Trophoblast cell (in vitro differentiated cells and primary cell): ENCODE measurements at regions not wholly inside any gene's neighbourhood (a gene's known extent, or its start where the extent isn't known, plus 50 kb on each side); places are given as distances from the start of the nearest gene placed in this dataset.

ENCODE experiments used
- DNase-seq, 2 donors: peaks; one replicate each; pipeline ENCODE4 v3.0.0-alpha.2; 2016
- H2AFZ ChIP-seq: 2 replicates; pipeline ENCODE4 v1.6.1; 2013; ENCODE audit warnings: low read length, moderate library complexity, mild to moderate bottlenecking; ENCODE audit not compliant: insufficient read depth, poor library complexity
- H2AK5ac ChIP-seq: 2 replicates; pipeline ENCODE4 v1.6.1; 2013; ENCODE audit warnings: mild to moderate bottlenecking, low read length
- H2BK120ac ChIP-seq: 2 replicates; pipeline ENCODE4 v1.6.1; 2013; ENCODE audit warnings: low read length, mild to moderate bottlenecking, moderate library complexity; ENCODE audit not compliant: insufficient read depth, poor library complexity
- H2BK12ac ChIP-seq: 2 replicates; pipeline ENCODE4 v1.6.1; 2013; ENCODE audit warnings: mild to moderate bottlenecking, low read length, moderate library complexity
- H2BK5ac ChIP-seq: 2 replicates; pipeline ENCODE4 v1.6.1; 2013; ENCODE audit warnings: low read length, low read depth, moderate library complexity, mild to moderate bottlenecking; ENCODE audit not compliant: poor library complexity
- H3K14ac ChIP-seq: 2 replicates; pipeline ENCODE4 v1.6.1; 2013; ENCODE audit warnings: mild to moderate bottlenecking, low read length
- H3K18ac ChIP-seq: 2 replicates; pipeline ENCODE4 v1.6.1; 2013; ENCODE audit warnings: mild to moderate bottlenecking, low read length
- H3K23ac ChIP-seq: 2 replicates; pipeline ENCODE4 v1.6.1; 2013; ENCODE audit warnings: low read length
- H3K27ac ChIP-seq: 2 replicates; pipeline ENCODE4 v1.5.1; 2013; ENCODE audit warnings: low read depth, mild to moderate bottlenecking, inconsistent platforms, low read length, moderate library complexity
- H3K27me3 ChIP-seq: 2 replicates; pipeline ENCODE4 v1.6.1; 2013; ENCODE audit warnings: inconsistent platforms, mild to moderate bottlenecking, low read length, moderate library complexity; ENCODE audit not compliant: insufficient read depth
- H3K36me3 ChIP-seq, 2 experiments: 1 replicate in 1 of 2; 2 replicates in 1 of 2; pipeline ENCODE4 v1.6.1; 2013; ENCODE audit warnings: low read length in 2 of 2, mild to moderate bottlenecking in 2 of 2, moderate library complexity in 1 of 2; ENCODE audit not compliant: insufficient read depth in 2 of 2, control insufficient read depth in 1 of 2
- H3K4ac ChIP-seq: 2 replicates; pipeline ENCODE4 v1.6.1; 2013; ENCODE audit warnings: low read depth, mild to moderate bottlenecking, low read length, moderate library complexity
- H3K4me1 ChIP-seq, 2 experiments: 1 replicate in 1 of 2; 2 replicates in 1 of 2; pipeline ENCODE4 v1.6.1; 2013; ENCODE audit warnings: low read length in 2 of 2, mild to moderate bottlenecking in 2 of 2, moderate library complexity in 1 of 2; ENCODE audit not compliant: insufficient read depth in 2 of 2, control insufficient read depth in 1 of 2
- H3K4me2 ChIP-seq: 2 replicates; pipeline ENCODE4 v1.6.1; 2013; ENCODE audit warnings: inconsistent platforms, mild to moderate bottlenecking, low read length, moderate library complexity
- H3K4me3 ChIP-seq: 2 replicates; pipeline ENCODE4 v1.5.1; 2013; ENCODE audit warnings: mild to moderate bottlenecking, low read depth, low read length, inconsistent platforms
- H3K79me1 ChIP-seq: one replicate; pipeline ENCODE4 v1.6.1; 2013; ENCODE audit warnings: low read length
- H3K79me2 ChIP-seq: 2 replicates; pipeline ENCODE4 v1.6.1; 2013; ENCODE audit warnings: low read length, mild to moderate bottlenecking; ENCODE audit not compliant: control insufficient read depth, insufficient read depth, poor library complexity
- H3K9ac ChIP-seq: 2 replicates; pipeline ENCODE4 v1.6.1; 2013; ENCODE audit warnings: mild to moderate bottlenecking, low read length
- H3K9me3 ChIP-seq: 2 replicates; pipeline ENCODE4 v1.6.1; 2013; ENCODE audit warnings: low read depth, mild to moderate bottlenecking, control low read depth, inconsistent platforms, low read length; ENCODE audit not compliant: insufficient read depth
- H4K12ac ChIP-seq: 2 replicates; pipeline ENCODE4 v1.6.1; 2013; ENCODE audit warnings: low read depth, mild to moderate bottlenecking, low read length, moderate library complexity
- H4K8ac ChIP-seq: 2 replicates; pipeline ENCODE4 v1.6.1; 2013; ENCODE audit warnings: low read depth, mild to moderate bottlenecking, low read length, moderate library complexity
- H4K91ac ChIP-seq: one replicate; pipeline ENCODE4 v1.6.1; 2013; ENCODE audit warnings: low read depth, mild to moderate bottlenecking, low read length, moderate library complexity
- WGBS: extraction: QIAGEN DNeasy Blood & Tissue Kit; methylation state at CpG from one replicate; pipeline ENCODE4 v1.1.7; 2013; ENCODE audit warnings: missing lambda C conversion rate; ENCODE audit not compliant: insufficient read length, insufficient coverage; ENCODE audit errors: extremely low coverage; 5-methylcytosine and 5-hydroxymethylcytosine counted together

- no peak overlapping the region for H3K9ac ChIP-seq
- H3K27ac ChIP-seq: no peak overlapping the region
Measured at GRCh38 chrY:8342173-8342572, 995.1 kb upstream of the TSPY4 start.

GRCh38 chrY:8351241-8351640, 986.0 kb upstream of the TSPY4 start:
- H3K4me2 ChIP-seq: no peak overlapping the region
- no peak overlapping the region for H4K12ac ChIP-seq
- no peak overlapping the region for H3K4ac ChIP-seq
- no peak overlapping the region for H3K27ac ChIP-seq
- no peak overlapping the region for H3K9ac ChIP-seq
- H3K27me3 ChIP-seq: no peaks in the 10 kb centered on the region
- no peak overlapping the region for H3K14ac ChIP-seq
- no peaks in the 10 kb centered on the region for H3K79me1 ChIP-seq
- no peak overlapping the region for H4K8ac ChIP-seq
- H3K36me3 ChIP-seq: no peaks in the 10 kb centered on the region
- no peak overlapping the region for H4K91ac ChIP-seq
- no CpG with 5 or more reads among the region's 1 CpG for WGBS
- no peak overlapping the region for H2BK120ac ChIP-seq
- H2BK12ac ChIP-seq: no peak overlapping the region
- no peak overlapping the region for H3K23ac ChIP-seq
- H3K4me1 ChIP-seq: no peaks in the 10 kb centered on the region
- H3K79me2 ChIP-seq: no peaks in the 10 kb centered on the region
- H3K4me3 ChIP-seq: no peak overlapping the region
- H2BK5ac ChIP-seq: no peak overlapping the region
- no peak overlapping the region for H3K18ac ChIP-seq
- peak in 1 of 2 donors; percentile 53 for DNase-seq
- H3K9me3 ChIP-seq: no peaks in the 10 kb centered on the region
- H2AK5ac ChIP-seq: no peak overlapping the region
- H2AFZ ChIP-seq: no peak overlapping the region

More at GRCh38 chrY:8342173-8342572, 995.1 kb upstream of the TSPY4 start:
- Histone ChIP-seq H4K12ac (no peak overlapping the region), H2BK12ac (no peak overlapping the region), H3K23ac (no peak overlapping the region), H2AFZ (no peak overlapping the region), H3K4me1 (no peaks in the 10 kb centered on the region), H3K79me2 (no peaks in the 10 kb centered on the region), H2AK5ac (no peak overlapping the region), H3K4me2 (no peak overlapping the region), H3K9me3 (peaks cover 3% of the 10 kb centered on the region), H3K27me3 (no peaks in the 10 kb centered on the region), H3K4ac (no peak overlapping the region), H3K14ac (no peak overlapping the region), H4K91ac (no peak overlapping the region), H2BK5ac (no peak overlapping the region), H3K4me3 (no peak overlapping the region), H4K8ac (no peak overlapping the region), H3K79me1 (no peaks in the 10 kb centered on the region), H3K36me3 (no peaks in the 10 kb centered on the region), H2BK120ac (no peak overlapping the region), H3K18ac (no peak overlapping the region)
- no CpG with 5 or more reads among the region's 2 CpGs for WGBS
- no peak for DNase-seq

GRCh38 chrY:8352201-8352600, 985.1 kb upstream of the TSPY4 start:
- Histone ChIP-seq H2BK12ac (no peak overlapping the region), H3K9me3 (no peaks in the 10 kb centered on the region), H3K14ac (no peak overlapping the region), H3K79me1 (no peaks in the 10 kb centered on the region), H3K9ac (no peak overlapping the region), H2BK120ac (no peak overlapping the region), H4K12ac (no peak overlapping the region), H3K18ac (no peak overlapping the region), H2BK5ac (no peak overlapping the region), H3K4me3 (no peak overlapping the region), H3K27me3 (no peaks in the 10 kb centered on the region), H3K36me3 (no peaks in the 10 kb centered on the region), H2AK5ac (no peak overlapping the region), H2AFZ (no peak overlapping the region), H3K27ac (no peak overlapping the region), H3K23ac (no peak overlapping the region), H3K4me1 (no peaks in the 10 kb centered on the region), H3K4me2 (no peak overlapping the region), H3K4ac (no peak overlapping the region), H4K91ac (no peak overlapping the region), H3K79me2 (no peaks in the 10 kb centered on the region), H4K8ac (no peak overlapping the region)
- WGBS: no CpG with 5 or more reads among the region's 2 CpGs
- no peak for DNase-seq

- Histone ChIP-seq H3K14ac (no peak overlapping the region), H3K9ac (no peak overlapping the region), H4K12ac (no peak overlapping the region), H3K18ac (no peak overlapping the region), H2BK5ac (no peak overlapping the region), H3K23ac (no peak overlapping the region), H3K4me2 (no peak overlapping the region), H3K4ac (no peak overlapping the region), H3K79me2 (no peaks in the 10 kb centered on the region), H3K9me3 (no peaks in the 10 kb centered on the region), H3K4me3 (no peak overlapping the region), H3K79me1 (no peaks in the 10 kb centered on the region), H2AFZ (no peak overlapping the region), H4K8ac (no peak overlapping the region), H3K36me3 (no peaks in the 10 kb centered on the region), H3K27me3 (no peaks in the 10 kb centered on the region), H2AK5ac (no peak overlapping the region), H2BK120ac (no peak overlapping the region), H4K91ac (no peak overlapping the region), H3K27ac (no peak overlapping the region), H2BK12ac (no peak overlapping the region), H3K4me1 (no peaks in the 10 kb centered on the region)
- DNase-seq: no peak
Measured at GRCh38 chrY:8358161-8358560, 979.1 kb upstream of the TSPY4 start.
